H1 (cell line): ENCODE measurements at regions not wholly inside any gene's neighbourhood (a gene's known extent, or its start where the extent isn't known, plus 50 kb on each side); places are given as distances from the start of the nearest gene placed in this dataset.

Experiments used
- CEBPB ChIP-seq: IDR thresholded peaks from 2 replicates; pipeline ENCODE4 v1.6.1; 2012; ENCODE audit warnings: low read depth, low read length
- CHD2 ChIP-seq: IDR thresholded peaks from 2 replicates; pipeline ENCODE4 v1.6.1; 2012; ENCODE audit warnings: low read length, improper control_type of control experiment
- CREB1 ChIP-seq: IDR thresholded peaks from 2 replicates; pipeline ENCODE4 v1.6.1; 2012; ENCODE audit warnings: inconsistent platforms
- CTCF ChIP-seq, 3 experiments: IDR thresholded peaks; 1 replicate in 2 of 3; 2 replicates in 1 of 3; pipeline versions ENCODE4 v1.5.1 to v1.6.1; 2011; ENCODE audit warnings: low read length in 3 of 3, mild to moderate bottlenecking in 3 of 3, inconsistent platforms in 2 of 3, low read depth in 1 of 3, moderate library complexity in 1 of 3; ENCODE audit not compliant: insufficient read depth in 1 of 3; ENCODE audit errors: control extremely low read depth in 1 of 3
- EZH2 ChIP-seq: fragments of 200-600 bp; sonication (generic); IDR thresholded peaks from 2 replicates; pipeline ENCODE4 v1.7.1; 2012; ENCODE audit warnings: low read depth, mild to moderate bottlenecking, moderate library complexity, low read length, inconsistent platforms; ENCODE audit not compliant: severe bottlenecking
- GTF2F1 ChIP-seq: IDR thresholded peaks from 2 replicates; pipeline ENCODE4 v1.6.1; 2012; ENCODE audit warnings: low read depth, low read length, improper control_type of control experiment, borderline replicate concordance
- MAFK ChIP-seq: IDR thresholded peaks from 2 replicates; pipeline ENCODE4 v1.6.1; 2012; ENCODE audit warnings: low read depth, mild to moderate bottlenecking, improper control_type of control experiment, low read length
- NRF1 ChIP-seq: IDR thresholded peaks from 2 replicates; pipeline ENCODE4 v1.6.1; 2011; ENCODE audit warnings: mild to moderate bottlenecking, low read depth, low read length, improper control_type of control experiment
- POLR2A ChIP-seq, 2 experiments: IDR thresholded peaks; 1 replicate in 1 of 2; 2 replicates in 1 of 2; pipeline ENCODE4 v1.6.1; 2011; ENCODE audit warnings: low read depth in 2 of 2, low read length in 2 of 2, mild to moderate bottlenecking in 2 of 2; ENCODE audit errors: control extremely low read depth in 1 of 2
- RFX5 ChIP-seq: IDR thresholded peaks from 2 replicates; pipeline ENCODE4 v1.6.1; 2011; ENCODE audit warnings: low read depth, low read length, improper control_type of control experiment, borderline replicate concordance
- SRF ChIP-seq: IDR thresholded peaks from 2 replicates; pipeline ENCODE4 v1.6.1; 2011; ENCODE audit warnings: mild to moderate bottlenecking, low read depth, low read length, moderate library complexity
- TAF1 ChIP-seq: IDR thresholded peaks from 2 replicates; pipeline ENCODE4 v1.6.1; 2011; ENCODE audit warnings: mild to moderate bottlenecking, low read depth, low read length
- YY1 ChIP-seq: IDR thresholded peaks from 2 replicates; pipeline ENCODE4 v1.6.1; 2011; ENCODE audit warnings: low read depth, mild to moderate bottlenecking, low read length

GRCh38 chr19:46954993-46955812 is 64.4 kb upstream of the NPAS1 start:
- TF ChIP-seq GTF2F1: no peak
- no peak for TF ChIP-seq TAF1
- TF ChIP-seq CTCF (IDR thresholded peaks at IDR 0.05; ENCODE audit: control extremely low read depth in 1 of 3, insufficient read depth in 1 of 3, low read depth in 1 of 3, low read length in 3 of 3): no peak
- no peak for TF ChIP-seq NRF1
- TF ChIP-seq MAFK: no peak
- no peak for TF ChIP-seq YY1
- no peak for TF ChIP-seq CEBPB
- no peak for TF ChIP-seq CREB1
- no peak for TF ChIP-seq EZH2
- no peak for TF ChIP-seq POLR2A (IDR thresholded peaks at IDR 0.05; ENCODE audit: control extremely low read depth in 1 of 2, low read depth in 2 of 2, low read length in 2 of 2)
- no peak for TF ChIP-seq RFX5
- TF ChIP-seq SRF: no peak
- no peak for TF ChIP-seq CHD2
